KMS-11 (cell line): ENCODE measurements at regions not wholly inside any gene's neighbourhood (a gene's known extent, or its start where the extent isn't known, plus 50 kb on each side); places are given as distances from the start of the nearest gene placed in this dataset.

ENCODE experiments used
- H2AFZ ChIP-seq: fragments of 200-600 bp; sonication (generic); 2 replicates; pipeline ENCODE4 v1.6.1; 2016; ENCODE audit warnings: antibody characterized with exemption, mixed run types, low read depth
- H3K27ac ChIP-seq: fragments of 200-600 bp; sonication (generic); 2 replicates; pipeline ENCODE4 v1.6.1; 2016; ENCODE audit warnings: mild to moderate bottlenecking, mixed run types
- H3K27me3 ChIP-seq: fragments of 200-600 bp; sonication (generic); 2 replicates; pipeline ENCODE4 v1.6.1; 2017; ENCODE audit warnings: mild to moderate bottlenecking, low read depth, mixed run types, moderate library complexity; ENCODE audit not compliant: insufficient read depth
- H3K36me3 ChIP-seq: fragments of 200-600 bp; sonication (generic); 2 replicates; pipeline ENCODE4 v1.6.1; 2017; ENCODE audit warnings: mild to moderate bottlenecking, mixed run types; ENCODE audit not compliant: insufficient read depth
- H3K4me1 ChIP-seq: fragments of 200-600 bp; sonication (generic); 2 replicates; pipeline ENCODE4 v1.6.1; 2016; ENCODE audit warnings: mild to moderate bottlenecking, low read depth, mixed run types; ENCODE audit not compliant: poor library complexity, severe bottlenecking
- H3K4me2 ChIP-seq: fragments of 200-600 bp; sonication (generic); 2 replicates; pipeline ENCODE4 v1.7.0; 2016; ENCODE audit warnings: mild to moderate bottlenecking, mixed run types
- H3K4me3 ChIP-seq: fragments of 200-600 bp; sonication (generic); IDR thresholded peaks from 2 replicates; pipeline ENCODE4 v1.6.1; 2017; ENCODE audit warnings: low read depth, low read length, mixed read lengths; ENCODE audit not compliant: insufficient read depth
- H3K79me2 ChIP-seq: fragments of 200-600 bp; sonication (generic); 2 replicates; pipeline ENCODE4 v1.6.1; 2016; ENCODE audit warnings: low read depth, mixed run types; ENCODE audit not compliant: insufficient read depth
- H3K9ac ChIP-seq: fragments of 200-600 bp; sonication (generic); 2 replicates; pipeline ENCODE4 v1.6.1; 2016; ENCODE audit warnings: mild to moderate bottlenecking, mixed run types
- H4K20me1 ChIP-seq: fragments of 200-600 bp; sonication (generic); 2 replicates; pipeline ENCODE4 v1.6.1; 2016; ENCODE audit warnings: mild to moderate bottlenecking, mixed run types; ENCODE audit not compliant: insufficient read depth
- CTCF ChIP-seq: fragments of 200-600 bp; sonication (generic); conservative IDR thresholded peaks from 2 replicates; pipeline ENCODE4 v1.6.1; 2017; ENCODE audit warnings: low read depth, mild to moderate bottlenecking, antibody characterized with exemption, low read length, moderate library complexity, mixed read lengths

DNA sequence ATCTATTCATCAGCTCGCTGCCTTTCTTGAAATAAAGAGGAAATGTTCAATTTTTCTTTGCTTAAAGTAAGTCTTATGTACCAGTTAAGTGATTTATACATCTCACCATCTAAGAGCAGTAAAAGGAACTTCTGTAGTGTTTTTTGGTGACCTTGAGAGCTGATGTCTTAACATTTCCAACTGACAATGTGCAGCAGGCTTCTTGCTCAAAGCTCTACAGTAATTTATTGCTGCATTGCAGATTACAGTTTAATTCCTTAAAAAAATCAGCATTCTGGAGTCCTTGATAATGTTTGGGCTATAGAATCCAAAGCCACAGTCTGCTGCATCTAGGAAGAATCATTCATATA is 61.6 kb downstream of the DIPK2A start:
- Histone ChIP-seq H3K79me2 (no peaks in the 10 kb centered on the region), H3K4me2 (no peak overlapping the region), H3K4me1 (no peaks in the 10 kb centered on the region), H3K4me3 (no peak overlapping the region), H3K36me3 (no peaks in the 10 kb centered on the region), H4K20me1 (no peaks in the 10 kb centered on the region), H3K9ac (no peak overlapping the region), H2AFZ (no peak overlapping the region), H3K27ac (no peak overlapping the region), H3K27me3 (no peaks in the 10 kb centered on the region)
- TF ChIP-seq CTCF, result no peak

DNA sequence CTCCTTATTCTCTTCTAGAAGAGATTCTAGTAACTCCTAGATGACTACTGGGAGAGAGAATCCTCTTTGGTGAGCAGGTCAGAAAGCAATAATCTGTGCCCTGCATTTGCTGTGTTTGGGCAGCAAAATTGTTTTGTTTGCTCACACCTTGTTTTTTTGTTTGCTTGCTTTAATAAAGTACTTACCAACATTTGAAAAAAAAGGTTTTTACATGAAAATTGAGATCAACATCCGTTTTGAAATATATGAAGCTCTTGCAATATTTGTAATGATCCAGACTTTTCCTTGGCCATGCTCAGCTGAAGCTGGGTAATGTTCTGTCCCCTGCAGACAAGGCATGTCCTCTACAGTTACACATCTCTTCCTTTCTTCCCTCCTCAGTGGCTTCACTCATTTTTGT is 62.2 kb downstream of the DIPK2A start:
- H3K27ac ChIP-seq, result no peak overlapping the region
- no peaks in the 10 kb centered on the region for H3K4me1 ChIP-seq
- no peaks in the 10 kb centered on the region for H3K27me3 ChIP-seq
- no peak overlapping the region for H3K4me2 ChIP-seq
- H3K9ac ChIP-seq, result no peak overlapping the region
- H3K36me3 ChIP-seq, result no peaks in the 10 kb centered on the region
- no peak overlapping the region for H2AFZ ChIP-seq
- no peaks in the 10 kb centered on the region for H3K79me2 ChIP-seq
- no peaks in the 10 kb centered on the region for H4K20me1 ChIP-seq
- no peak for TF ChIP-seq CTCF
- H3K4me3 ChIP-seq, result no peak overlapping the region

DNA sequence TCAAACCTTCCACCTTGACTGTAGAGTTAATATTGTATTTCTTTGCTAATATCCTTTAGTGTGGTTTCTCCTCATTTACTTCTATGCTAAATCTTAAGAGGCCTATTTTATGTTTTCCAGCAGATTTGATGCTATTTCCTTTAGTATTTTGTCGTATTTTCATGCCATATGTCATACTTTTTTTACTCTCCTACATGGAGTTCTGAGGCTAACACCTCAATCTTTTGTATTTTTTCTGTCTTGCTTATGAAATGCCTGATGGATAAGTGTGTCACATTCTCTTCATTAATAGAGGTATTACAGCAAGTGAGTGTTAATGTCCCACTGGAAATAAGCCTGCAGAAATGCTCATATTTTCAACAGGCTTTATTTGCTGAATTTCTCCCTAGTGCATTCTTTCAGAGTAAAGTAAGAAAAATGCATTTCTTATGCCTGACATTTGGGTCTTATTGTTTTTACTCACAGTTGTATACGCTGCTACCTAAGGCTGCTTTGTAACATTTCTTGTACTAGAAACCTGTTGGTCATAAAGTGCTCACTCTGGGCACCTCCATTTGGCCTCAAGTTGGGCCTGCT is 63.2 kb downstream of the DIPK2A start:
- Histone ChIP-seq H3K27me3 (no peaks in the 10 kb centered on the region), H3K4me1 (peaks cover 4% of the 10 kb centered on the region), H3K79me2 (no peaks in the 10 kb centered on the region), H3K27ac (no peak overlapping the region), H3K4me2 (no peak overlapping the region), H3K4me3 (no peak overlapping the region), H3K36me3 (no peaks in the 10 kb centered on the region), H4K20me1 (no peaks in the 10 kb centered on the region), H2AFZ (no peak overlapping the region), H3K9ac (no peak overlapping the region)
- TF ChIP-seq CTCF, result no peak

- Histone ChIP-seq H3K4me3 (no peak overlapping the region), H2AFZ (no peak overlapping the region), H3K36me3 (no peaks in the 10 kb centered on the region), H3K4me1 (peaks cover 5% of the 10 kb centered on the region), H3K4me2 (no peak overlapping the region), H3K9ac (no peak overlapping the region), H3K27me3 (no peaks in the 10 kb centered on the region), H4K20me1 (no peaks in the 10 kb centered on the region), H3K27ac (no peak overlapping the region), H3K79me2 (no peaks in the 10 kb centered on the region)
- TF ChIP-seq CTCF, result no peak
Observed at GRCh38 chr3:144036498-144036897, 64.9 kb downstream of the DIPK2A start.
